ENCODE measurements at regions not wholly inside any gene's neighbourhood (a gene's known extent, or its start where the extent isn't known, plus 50 kb on each side); places are given as distances from the start of the nearest gene placed in this dataset.
"Not testable (repeated sequence)": the region's sequence is repeated elsewhere in the genome, so short reads cannot be mapped to it uniquely, and the experiment has no call there.

DNA sequence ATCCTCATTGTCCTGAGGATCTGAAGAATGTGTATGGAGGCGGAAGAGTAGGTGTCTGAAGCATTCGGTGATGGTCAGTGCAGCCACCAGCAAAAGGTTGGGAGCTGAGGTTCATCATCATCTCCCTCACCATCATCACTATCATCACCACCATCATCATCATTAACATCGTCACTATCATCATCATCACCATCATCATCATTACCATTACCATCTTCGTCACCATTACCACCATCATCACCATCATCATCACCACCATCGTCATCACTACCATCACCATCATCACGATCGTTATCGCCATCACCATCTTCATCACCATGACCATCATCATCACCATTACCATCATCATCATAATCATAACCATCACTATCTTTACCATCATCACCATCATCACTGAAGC, 90.8 kb upstream of the TMEM132D start:
- H3K27ac ChIP-seq, result no peak overlapping the region
- no peak overlapping the region for H3K4me3 ChIP-seq (replicated peaks in 1 of 3)
- DNase-seq, result no peak
- TF ChIP-seq, protein P1, sequence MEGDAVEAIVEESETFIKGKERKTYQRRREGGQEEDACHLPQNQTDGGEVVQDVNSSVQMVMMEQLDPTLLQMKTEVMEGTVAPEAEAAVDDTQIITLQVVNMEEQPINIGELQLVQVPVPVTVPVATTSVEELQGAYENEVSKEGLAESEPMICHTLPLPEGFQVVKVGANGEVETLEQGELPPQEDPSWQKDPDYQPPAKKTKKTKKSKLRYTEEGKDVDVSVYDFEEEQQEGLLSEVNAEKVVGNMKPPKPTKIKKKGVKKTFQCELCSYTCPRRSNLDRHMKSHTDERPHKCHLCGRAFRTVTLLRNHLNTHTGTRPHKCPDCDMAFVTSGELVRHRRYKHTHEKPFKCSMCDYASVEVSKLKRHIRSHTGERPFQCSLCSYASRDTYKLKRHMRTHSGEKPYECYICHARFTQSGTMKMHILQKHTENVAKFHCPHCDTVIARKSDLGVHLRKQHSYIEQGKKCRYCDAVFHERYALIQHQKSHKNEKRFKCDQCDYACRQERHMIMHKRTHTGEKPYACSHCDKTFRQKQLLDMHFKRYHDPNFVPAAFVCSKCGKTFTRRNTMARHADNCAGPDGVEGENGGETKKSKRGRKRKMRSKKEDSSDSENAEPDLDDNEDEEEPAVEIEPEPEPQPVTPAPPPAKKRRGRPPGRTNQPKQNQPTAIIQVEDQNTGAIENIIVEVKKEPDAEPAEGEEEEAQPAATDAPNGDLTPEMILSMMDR (IDR thresholded peaks at IDR 0.05), result no peak
- H3K27me3 ChIP-seq, result no peaks in the 10 kb centered on the region
- no peaks in the 10 kb centered on the region for H3K4me1 ChIP-seq
- H3K36me3 ChIP-seq, result no peaks in the 10 kb centered on the region
- WGBS, 2 donors, result 94 to 96% methylated on average over 8 of the region's 8 CpGs
- intact Hi-C loops (cut with DNase I), result no loop called here
- no peaks in the 10 kb centered on the region for H3K9me3 ChIP-seq

DNA sequence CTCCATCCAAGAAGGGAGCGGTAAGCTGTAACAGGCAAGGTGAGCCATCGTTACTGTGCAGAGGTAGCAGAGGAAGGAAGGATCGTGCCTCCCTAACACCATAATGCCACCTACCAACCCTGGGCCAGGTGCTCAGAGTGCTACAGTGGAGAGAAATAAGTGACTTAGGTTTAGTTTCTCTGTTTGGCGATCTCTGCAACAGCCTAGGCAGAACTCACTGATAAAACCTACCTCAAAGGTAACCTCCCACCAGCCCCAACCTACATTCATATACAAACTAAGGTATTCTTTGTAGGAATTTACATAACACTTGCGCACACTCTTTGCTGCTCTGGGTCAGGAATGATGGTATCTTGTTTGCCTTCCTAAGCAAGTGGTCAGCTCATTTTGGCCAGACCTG, 93.4 kb upstream of the TMEM132D start:
- Histone ChIP-seq H3K27ac (no peak overlapping the region), H3K9me3 (no peaks in the 10 kb centered on the region), H3K4me3 (replicated peaks in 1 of 3) (no peak overlapping the region), H3K4me1 (no peaks in the 10 kb centered on the region), H3K36me3 (no peaks in the 10 kb centered on the region), H3K27me3 (no peaks in the 10 kb centered on the region)
- WGBS, 2 donors, result 29 to 39% methylated on average over 5 of the region's 5 CpGs
- intact Hi-C loops (cut with DNase I), result no loop called here
- no peak for DNase-seq
- TF ChIP-seq, protein P1 (IDR thresholded peaks at IDR 0.05), result no peak

DNA sequence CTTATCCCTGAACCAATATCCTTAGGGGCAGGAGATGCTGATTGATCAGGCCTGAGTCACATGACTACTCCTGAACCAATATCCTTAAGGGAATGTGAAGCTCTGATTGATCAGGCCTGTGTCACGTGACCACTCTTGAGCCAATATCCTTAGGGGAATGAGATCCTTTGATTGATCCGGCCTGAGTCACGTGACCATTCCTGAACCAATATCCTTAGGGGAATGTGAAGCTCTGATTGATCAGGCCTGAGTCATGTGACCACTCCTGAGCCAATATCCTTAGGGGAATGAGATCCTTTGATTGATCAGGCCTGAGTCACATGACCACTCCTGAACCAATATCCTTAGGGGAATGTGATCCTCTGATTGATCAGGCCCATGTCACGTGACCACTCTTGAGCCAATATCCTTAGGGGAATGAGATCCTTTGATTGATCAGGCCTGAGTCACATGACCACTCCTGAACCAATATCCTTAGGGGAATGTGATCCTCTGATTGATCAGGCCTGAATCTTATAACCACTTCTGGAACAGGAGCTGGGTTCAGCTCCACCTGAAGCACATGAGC, 100.6 kb upstream of the TMEM132D start:
- H3K27ac ChIP-seq; H3K36me3 ChIP-seq; H3K4me1 ChIP-seq; DNase-seq; H3K9me3 ChIP-seq; H3K4me3 ChIP-seq (replicated peaks in 1 of 3); intact Hi-C loops (cut with DNase I); H3K27me3 ChIP-seq: not testable (repeated sequence)
- 86 to 90% methylated on average over 4 of the region's 4 CpGs for WGBS, 2 donors

DNA sequence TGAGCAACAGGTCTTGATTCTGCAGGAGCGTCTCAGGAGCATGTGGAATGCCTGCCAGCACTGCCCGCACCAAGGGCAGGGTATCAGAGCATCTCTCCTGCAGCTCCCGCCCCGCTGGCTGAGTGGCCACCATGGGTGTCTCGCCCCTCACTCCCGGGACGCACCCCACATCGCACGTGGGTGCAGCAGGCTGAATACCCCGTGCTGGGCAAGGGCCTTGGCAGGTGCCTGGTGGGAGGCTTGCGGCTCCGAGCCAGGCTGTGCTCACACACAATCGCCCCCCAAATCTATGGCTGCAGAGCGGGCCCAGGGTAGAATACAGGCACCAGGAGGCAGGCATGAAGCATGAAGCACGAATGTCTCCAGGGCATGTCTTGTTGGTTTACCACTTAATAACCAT, 103.9 kb upstream of the TMEM132D start:
- H3K27ac ChIP-seq, result no peak overlapping the region

DNA sequence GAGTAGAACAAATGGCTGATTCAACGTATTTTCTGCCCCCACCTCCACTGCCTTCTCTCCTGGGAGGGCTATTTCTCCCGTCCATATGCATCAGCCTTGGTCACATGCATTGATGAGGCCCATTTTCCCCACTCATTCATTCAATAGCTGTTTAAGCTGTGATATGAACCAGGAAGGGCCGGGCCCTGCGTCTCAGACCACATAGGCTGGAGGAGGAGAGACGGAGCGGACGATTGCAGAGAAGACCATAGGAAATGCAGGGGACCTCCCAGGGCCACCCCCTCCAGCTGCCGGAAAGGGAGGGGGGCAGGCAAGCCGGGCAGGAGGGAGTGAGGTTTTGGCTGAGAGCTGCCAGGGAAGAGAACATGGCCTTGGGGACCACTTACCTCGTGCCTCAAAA, 104.4 kb upstream of the TMEM132D start:
- intact Hi-C loops (cut with DNase I), result no loop called here
- no peaks in the 10 kb centered on the region for H3K36me3 ChIP-seq
- H3K4me3 ChIP-seq (replicated peaks in 1 of 3), result no peak overlapping the region
- 64 to 77% methylated on average over 10 of the region's 10 CpGs for WGBS, 2 donors
- no peak overlapping the region for H3K27ac ChIP-seq
- no peaks in the 10 kb centered on the region for H3K4me1 ChIP-seq
- no peak for TF ChIP-seq POLR2A (IDR thresholded peaks at IDR 0.05)
- TF ChIP-seq, protein P1 (IDR thresholded peaks at IDR 0.05), result no peak
- H3K27me3 ChIP-seq, result no peaks in the 10 kb centered on the region
- H3K9me3 ChIP-seq, result no peaks in the 10 kb centered on the region
- DNase-seq, result no peak

More for the DNA sequence above, 103.9 kb upstream of the TMEM132D start:
- intact Hi-C loops (cut with DNase I), result no loop called here
- no peaks in the 10 kb centered on the region for H3K36me3 ChIP-seq
- H3K4me1 ChIP-seq, result no peaks in the 10 kb centered on the region
- WGBS, 2 donors, result 89 to 97% methylated on average over 3 to 15 of the region's 15 CpGs
- no peak for DNase-seq
- no peaks in the 10 kb centered on the region for H3K9me3 ChIP-seq
- no peak for TF ChIP-seq POLR2A (IDR thresholded peaks at IDR 0.05)
- TF ChIP-seq, protein P1 (IDR thresholded peaks at IDR 0.05), result no peak
- no peaks in the 10 kb centered on the region for H3K27me3 ChIP-seq
- no peak overlapping the region for H3K4me3 ChIP-seq (replicated peaks in 1 of 3)

DNA sequence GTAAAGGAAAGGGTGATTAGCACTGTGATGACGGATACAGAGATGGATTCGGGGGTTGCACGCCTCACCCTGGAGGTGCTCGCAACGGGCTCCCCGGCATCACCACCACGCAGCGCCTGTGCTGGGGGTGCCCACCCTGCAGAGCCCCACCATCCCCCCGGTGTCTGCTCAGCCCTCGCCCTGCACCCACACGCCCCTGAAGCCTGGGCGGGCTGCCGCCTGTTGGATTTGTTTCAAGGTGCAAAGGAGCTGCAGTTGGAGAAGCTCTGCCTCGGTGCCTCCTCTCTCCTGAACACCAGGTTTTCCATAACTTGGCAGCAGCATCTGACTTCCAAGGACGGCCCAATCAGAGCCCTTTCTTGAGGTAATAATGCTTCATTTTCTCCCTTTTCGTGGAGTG, 106.1 kb upstream of the TMEM132D start:
- H3K27me3 ChIP-seq, result no peaks in the 10 kb centered on the region

More for the DNA sequence above, 106.1 kb upstream of the TMEM132D start:
- no peak overlapping the region for H3K4me3 ChIP-seq (replicated peaks in 1 of 3)
- H3K9me3 ChIP-seq, result no peaks in the 10 kb centered on the region
- WGBS, 2 donors, result 84 to 87% methylated on average over 12 to 16 of the region's 16 CpGs
- DNase-seq, result no peak
- intact Hi-C loops (cut with DNase I), result no loop called here
- H3K4me1 ChIP-seq, result no peaks in the 10 kb centered on the region
- no peaks in the 10 kb centered on the region for H3K36me3 ChIP-seq
- H3K27ac ChIP-seq, result no peak overlapping the region
- TF ChIP-seq, protein P1 (IDR thresholded peaks at IDR 0.05), result no peak
- no peak for TF ChIP-seq POLR2A (IDR thresholded peaks at IDR 0.05)

Data from thyroid gland (tissue), 4 donors.